GM20000 (cell line): ENCODE measurements at regions not wholly inside any gene's neighbourhood (a gene's known extent, or its start where the extent isn't known, plus 50 kb on each side); places are given as distances from the start of the nearest gene placed in this dataset.

Experiments
- DNase-seq: peaks from one replicate; pipeline ENCODE4 v3.0.0; 2012; ENCODE audit warnings: low spot score
- CTCF ChIP-seq: IDR thresholded peaks from 2 replicates; pipeline ENCODE4 v1.5.1; 2012; ENCODE audit warnings: mild to moderate bottlenecking, control low read depth; ENCODE audit errors: extremely low read depth, missing control alignments

GRCh38 chr2:7725850-7726242 is 808.6 kb downstream of the RNF144A start:
- TF ChIP-seq CTCF = no peak

GRCh38 chr2:7726989-7727388 is 809.8 kb downstream of the RNF144A start:
- no peak for TF ChIP-seq CTCF
- DNase-seq = no peak

More at GRCh38 chr2:7725850-7726242, 808.6 kb downstream of the RNF144A start:
- DNase-seq = no peak

GRCh38 chr2:7728388-7728787 is 811.2 kb downstream of the RNF144A start:
- TF ChIP-seq CTCF = no peak
- no peak for DNase-seq

DNA sequence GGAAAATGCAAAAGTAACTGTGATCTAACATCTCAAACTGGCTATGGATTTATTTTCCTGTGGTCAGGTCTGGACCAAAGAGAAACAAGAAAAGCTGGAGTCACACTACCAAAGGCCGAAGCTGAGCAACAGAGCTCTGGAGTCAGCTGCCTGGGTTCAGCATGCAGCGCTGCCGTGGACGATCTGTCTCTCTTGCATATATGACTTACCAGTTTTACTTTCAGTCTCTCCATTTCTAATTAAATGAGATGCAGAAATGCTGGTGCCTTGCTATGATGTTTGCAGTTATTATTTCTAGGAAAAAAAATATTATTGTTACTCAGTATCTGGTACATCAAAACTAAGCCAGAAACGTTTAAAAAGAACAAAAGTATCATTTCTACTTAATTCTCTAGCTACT is 813.2 kb downstream of the RNF144A start:
- no peak for TF ChIP-seq CTCF

DNA sequence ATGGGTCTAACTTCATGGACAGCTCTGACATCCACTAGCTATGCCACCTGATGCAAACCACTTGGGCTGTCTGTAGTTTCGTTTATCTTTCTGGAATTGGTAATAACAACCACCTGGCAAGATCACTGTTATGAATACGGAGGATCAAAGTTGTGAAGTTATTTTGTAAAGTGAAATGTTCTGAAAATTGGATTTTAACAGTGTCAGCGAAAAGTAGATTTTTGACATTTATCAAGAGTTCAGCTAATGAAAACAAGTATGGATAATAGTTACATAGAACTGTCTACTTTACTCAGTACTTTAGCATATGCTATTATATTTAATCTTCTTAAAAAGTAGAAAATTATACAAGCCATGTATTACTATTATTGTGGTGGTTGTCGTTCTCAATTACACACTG is 813.8 kb downstream of the RNF144A start:
- no peak for DNase-seq
- no peak for TF ChIP-seq CTCF

More for the DNA sequence above, 813.2 kb downstream of the RNF144A start:
- no peak for DNase-seq

- TF ChIP-seq CTCF = no peak
- DNase-seq = no peak
Measured at GRCh38 chr2:7732497-7732896, 815.3 kb downstream of the RNF144A start.

DNA sequence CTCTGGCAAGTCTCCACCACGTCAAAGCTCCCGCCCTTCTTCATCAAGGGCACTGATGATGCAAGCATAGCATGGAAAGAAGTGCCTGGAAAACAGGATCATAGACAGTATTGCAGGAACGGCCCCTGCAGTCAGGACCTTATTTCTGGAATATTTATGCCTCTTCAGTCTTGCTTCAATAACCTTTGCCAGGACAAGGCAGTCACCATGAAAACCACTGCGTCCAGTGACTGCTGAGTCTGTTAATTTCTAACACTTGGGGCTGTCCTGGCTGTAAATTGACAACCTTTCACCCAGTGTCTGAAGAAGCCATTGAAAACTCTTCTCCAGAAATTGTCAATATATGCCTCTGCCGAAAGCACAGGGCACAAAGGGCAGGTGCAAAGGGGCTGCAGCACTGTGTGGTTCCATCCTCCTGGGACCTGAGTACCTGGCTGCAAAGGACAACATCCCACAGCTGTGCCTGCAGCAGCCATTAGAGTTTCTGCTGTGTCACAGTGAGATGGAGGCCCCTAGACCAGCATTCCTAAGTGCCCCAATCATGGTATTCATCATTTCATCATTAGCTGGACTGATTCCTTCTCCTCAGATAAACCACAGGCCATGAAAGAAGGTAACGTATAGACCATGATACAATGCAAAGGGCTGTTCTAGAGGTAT is 819.6 kb downstream of the RNF144A start:
- TF ChIP-seq CTCF = no peak
- no peak for DNase-seq
